GM21786 (cell line): ENCODE measurements at regions not wholly inside any gene's neighbourhood (a gene's known extent, or its start where the extent isn't known, plus 50 kb on each side); places are given as distances from the start of the nearest gene placed in this dataset.
"Not testable (repeated sequence)": the region's sequence is repeated elsewhere in the genome, so short reads cannot be mapped to it uniquely, and the experiment has no call there.

Source experiments
- ATAC-seq: cut with Tn5 transposase; IDR thresholded peaks from one replicate; pipeline ENCODE4 v1.9.1; 2021; ENCODE audit not compliant: unreplicated experiment

DNA sequence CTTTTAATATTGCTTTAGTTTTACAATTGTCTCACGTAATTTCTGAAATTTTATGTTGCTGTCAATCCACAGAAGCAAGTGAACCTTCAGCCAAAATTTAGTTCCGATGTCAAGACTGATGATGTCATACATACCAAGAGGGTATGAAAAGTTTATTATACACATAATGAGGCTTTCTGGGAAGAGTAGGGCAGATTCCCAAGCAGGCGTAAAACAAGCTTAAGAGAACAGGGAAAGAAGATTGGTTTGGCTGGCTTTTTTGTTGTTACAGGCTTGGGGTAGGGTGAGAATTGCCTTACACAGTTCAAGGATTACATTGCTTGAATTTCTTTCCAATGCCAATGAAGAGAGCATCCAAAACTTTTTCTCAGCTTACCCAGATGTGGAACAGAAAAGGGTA is 1962.9 kb upstream of the CDH6 start:
- no peak for ATAC-seq

DNA sequence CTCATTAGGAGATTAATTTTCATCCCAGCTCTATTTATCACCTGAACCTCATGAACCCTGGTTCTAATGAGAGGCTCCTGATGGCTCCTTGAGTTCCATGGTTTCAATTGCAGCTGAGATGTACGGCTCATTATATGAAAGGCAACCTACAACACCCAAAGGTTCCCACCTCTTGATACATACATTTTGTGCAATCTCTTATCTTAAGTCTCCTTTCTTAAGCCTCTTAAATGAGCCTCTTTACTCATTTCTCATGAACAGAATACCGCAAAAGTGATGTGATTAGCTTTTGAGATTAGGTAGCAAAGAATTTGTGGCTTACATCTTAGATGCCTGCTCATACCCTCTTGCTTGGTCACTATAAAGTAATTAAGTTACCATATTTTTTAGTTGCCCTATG is 1964.0 kb upstream of the CDH6 start:
- ATAC-seq: no peak

DNA sequence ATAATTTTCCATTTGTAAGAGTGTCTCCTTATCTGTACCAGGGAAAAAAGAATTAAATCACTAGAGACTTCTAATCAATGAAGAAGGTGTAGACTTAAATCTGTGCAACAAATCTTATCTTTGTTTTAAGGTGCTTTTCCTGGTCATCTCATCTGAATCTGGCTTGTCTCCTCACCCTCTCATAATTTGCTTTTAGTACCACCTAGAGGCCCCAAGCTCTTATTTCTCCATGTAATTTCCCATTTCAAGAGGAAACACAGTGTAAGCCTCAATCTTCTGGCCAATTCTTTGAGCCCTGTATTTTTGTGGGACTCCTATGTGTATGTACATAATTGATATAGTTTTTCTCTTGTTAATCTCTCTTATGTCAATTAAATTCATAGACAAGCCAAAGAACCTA is 1975.3 kb upstream of the CDH6 start:
- no peak for ATAC-seq

DNA sequence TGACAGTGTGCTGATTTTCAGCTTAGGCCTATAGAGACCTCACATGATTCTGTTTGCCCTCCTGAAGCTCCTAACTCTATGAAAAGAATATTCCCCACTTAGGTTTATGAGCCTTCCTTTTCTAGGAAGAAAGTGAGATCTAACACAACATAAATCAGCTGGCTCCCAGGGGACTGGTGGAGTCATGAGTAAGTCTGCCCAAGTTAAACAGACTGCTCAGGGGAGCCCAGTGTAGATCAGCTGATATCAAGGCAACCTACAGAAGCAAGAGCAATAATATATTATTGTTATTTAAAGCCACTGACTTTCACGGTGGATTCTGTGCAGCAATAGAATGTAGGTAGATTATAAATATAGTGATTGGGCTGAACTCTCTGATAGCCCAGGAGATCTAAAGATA is 1978.6 kb upstream of the CDH6 start:
- no peak for ATAC-seq

DNA sequence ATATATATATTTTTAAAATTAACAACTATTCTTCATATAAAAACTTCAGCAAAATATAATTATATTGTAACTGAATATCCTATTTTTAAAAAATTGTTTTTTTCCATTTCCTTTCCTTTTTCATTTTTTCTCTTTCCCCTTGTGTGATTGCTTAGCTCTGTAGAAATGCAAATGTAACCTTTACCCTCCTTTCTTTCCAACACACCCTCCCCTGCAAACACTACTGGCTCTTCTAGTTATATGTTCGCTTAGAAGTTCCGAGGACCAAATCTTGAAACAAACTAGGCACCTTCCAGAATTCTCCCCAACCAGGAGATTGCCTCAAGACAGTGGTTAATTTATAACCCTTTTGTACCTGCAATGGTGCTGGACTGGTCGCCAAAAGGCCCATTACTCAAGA is 1980.0 kb upstream of the CDH6 start:
- no peak for ATAC-seq

DNA sequence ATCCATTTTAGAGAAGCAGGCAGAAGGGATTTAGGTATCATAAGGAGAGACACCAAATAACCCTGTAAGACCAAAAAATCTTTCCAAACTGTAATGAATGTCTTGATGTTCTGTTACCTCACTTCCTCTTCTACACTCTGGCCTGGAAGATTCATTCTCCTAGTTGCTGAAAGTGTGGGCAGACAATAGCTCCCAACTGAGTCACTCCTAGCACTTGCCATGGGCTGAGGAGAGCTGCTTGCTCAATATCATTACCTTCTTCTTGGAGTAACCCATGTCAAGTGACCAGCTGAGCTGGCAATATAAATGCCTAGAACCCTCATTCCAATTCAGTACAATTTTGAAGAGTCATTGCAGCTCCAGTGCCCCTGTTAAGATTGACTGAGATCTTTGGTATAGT is 1985.5 kb upstream of the CDH6 start:
- no peak for ATAC-seq

DNA sequence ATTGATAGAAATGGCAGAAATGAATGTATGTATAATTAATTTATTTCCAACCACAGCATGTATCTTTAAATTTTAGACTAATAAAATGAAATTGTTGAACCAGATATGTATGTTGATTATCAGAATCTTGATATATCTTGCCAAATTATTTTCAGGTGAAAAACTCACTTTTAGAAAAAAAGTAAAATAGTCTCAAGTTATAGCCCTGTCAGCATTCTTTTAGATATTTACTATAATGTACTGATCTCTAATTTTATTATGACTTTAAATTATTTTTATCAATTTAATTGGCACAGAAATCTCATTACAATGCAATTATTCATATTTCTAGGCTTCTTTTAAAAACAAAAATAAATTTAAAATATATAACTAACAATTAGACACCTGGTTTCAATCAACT is 1990.4 kb upstream of the CDH6 start:
- ATAC-seq: no peak

DNA sequence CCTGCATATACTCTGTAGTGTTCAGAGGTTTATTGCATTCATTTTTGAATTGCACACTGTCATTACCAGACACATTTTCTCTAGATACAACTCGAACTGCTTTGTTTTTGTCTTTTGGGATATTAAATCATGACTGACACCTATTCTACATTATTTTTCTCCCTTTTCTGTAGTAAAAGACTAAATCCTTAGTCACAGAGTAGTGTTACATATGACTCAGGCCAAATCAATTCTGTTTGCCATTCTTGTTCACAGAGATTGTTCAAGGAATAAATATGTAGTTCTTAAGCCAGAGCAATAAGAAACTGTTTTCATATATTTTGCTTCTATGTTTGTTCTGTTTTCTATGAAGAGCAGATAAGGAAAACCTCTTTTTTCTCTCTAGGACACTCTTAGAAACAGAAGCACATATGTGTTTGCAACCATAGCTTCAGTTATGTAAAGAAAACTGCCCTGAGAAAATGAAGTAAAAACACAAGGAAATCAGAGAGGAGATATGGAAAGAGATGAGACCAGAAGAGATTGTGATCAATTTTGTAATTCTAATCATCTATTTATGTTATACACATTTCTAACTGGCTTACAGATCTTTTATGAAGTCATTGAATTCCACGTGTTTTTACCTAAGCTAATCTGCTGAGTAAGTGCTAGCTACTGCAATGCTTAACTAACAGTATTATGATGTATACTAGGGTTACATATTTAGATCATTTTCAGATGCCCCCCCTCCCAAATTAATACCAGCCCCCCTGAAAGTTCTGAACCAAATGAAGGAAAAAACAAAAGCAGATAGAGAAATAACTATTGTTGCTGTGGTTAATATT is 1995.6 kb upstream of the CDH6 start:
- ATAC-seq: no peak

DNA sequence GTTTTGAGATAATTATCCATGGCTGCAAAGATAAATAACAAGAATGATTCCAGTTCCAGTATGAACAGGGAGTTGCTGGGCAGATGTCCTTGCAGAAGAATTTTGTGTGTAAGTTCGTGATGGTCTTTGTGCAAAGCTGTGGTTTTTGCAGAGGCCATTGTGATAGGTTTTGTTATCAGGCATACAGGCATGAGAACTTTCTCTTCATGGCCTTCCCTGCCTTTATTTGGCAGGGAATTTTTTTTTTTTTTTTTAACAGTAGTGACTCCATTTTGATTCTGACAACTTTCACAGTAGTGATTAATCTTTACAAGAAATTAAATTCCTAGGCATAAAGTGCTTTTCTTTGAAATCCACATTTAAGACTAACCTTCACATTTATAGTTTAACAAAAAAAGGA is 1999.5 kb upstream of the CDH6 start:
- no peak for ATAC-seq

DNA sequence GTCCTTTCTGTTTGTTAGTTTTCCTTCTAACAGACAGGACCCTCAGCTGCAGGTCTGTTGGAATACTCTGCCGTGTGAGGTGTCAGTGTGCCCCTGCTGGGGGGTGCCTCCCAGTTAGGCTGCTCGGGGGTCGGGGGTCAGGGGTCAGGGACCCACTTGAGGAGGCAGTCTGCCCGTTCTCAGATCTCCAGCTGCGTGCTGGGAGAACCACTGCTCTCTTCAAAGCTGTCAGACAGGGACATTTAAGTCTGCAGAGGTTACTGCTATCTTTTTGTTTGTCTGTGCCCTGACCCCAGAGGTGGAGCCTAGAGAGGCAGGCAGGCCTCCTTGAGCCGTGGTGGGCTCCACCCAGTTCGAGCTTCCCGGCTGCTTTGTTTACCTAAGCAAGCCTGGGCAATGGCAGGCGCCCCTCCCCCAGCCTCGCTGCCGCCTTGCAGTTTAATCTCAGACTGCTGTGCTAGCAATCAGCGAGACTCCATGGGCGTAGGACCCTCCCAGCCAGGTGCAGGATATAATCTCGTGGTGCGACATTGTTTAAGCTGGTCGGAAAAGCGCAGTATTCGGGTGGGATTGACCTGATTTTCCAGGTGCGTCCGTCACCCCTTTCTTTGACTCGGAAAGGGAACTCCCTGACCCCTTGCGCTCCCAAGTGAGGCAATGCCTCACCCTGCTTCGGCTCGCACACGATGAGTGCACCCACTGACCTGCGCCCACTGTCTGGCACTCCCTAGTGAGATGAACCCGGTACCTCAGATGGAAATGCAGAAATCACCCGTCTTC is 2002.0 kb upstream of the CDH6 start:
- ATAC-seq: not testable (repeated sequence)

DNA sequence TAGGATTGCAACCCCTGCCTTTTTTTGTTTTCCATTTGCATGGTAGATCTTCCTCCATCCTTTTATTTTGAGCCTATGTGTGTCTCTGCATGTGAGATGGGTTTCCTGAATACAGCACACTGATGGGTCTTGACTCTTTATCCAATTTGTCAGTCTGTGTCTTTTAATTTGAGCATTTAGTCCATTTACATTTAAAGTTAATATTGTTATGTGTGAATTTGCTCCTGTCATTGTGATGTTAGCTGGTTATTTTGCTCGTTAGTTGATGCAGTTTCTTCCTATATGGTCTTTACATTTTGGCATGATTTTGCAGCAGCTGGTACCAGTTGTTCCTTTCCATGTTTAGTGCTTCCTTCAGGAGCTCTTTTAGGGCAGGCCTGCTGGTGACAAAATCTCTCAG is 2003.1 kb upstream of the CDH6 start:
- ATAC-seq: not testable (repeated sequence)

DNA sequence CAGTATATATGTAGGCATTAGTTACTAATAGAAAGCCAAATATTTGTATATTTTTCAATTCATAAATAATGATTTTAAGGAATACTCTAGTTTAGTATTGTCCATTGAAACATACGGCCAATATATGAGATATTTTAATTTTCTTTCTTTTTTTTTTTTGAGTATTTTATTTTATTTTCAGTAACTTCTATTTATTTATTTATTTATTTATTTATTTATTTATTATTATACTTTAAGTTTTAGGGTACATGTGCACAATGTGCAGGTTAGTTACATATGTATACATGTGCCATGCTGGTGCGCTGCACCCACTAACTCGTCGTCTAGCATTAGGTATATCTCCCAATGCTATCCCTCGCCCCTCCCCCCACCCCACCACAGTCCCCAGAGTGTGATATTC is 2007.1 kb upstream of the CDH6 start:
- ATAC-seq: not testable (repeated sequence)

DNA sequence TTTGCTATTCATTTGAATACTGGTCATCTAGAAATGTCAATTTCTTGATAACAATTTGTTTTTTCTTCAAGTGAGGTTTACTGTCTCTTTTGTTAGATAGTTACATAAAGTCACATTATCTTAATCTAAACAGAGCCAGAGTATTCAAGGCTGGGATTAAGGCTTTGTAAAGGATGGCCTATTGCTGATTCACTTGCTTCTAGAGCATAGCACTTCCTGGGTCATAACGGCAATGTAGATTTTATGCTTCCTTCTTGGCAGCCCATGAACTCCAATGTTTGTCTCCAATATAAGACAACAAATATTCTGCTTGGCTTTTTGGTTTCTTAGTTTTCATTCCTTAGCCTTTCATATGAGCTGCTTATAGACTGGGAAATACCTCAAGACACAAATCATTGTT is 2007.9 kb upstream of the CDH6 start:
- ATAC-seq: no peak

DNA sequence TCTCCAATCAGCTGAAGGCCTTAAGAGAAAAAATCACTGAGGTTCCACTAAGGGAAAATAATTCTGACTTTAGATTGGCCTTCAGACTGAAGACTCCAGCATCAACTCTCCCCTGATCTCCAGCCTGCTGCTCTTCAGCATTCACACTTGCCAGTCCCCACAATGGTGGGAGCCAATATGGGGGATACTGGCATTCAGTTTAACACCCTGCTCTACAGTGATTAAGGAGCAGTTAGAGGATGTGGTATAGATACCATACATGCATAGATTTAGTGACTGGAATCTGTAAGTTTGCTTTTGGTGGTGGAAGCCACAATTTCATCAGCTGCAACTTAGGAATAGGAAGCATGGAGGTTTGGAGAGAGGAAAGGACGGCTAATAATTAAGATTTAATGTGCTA is 2017.7 kb upstream of the CDH6 start:
- ATAC-seq: no peak

DNA sequence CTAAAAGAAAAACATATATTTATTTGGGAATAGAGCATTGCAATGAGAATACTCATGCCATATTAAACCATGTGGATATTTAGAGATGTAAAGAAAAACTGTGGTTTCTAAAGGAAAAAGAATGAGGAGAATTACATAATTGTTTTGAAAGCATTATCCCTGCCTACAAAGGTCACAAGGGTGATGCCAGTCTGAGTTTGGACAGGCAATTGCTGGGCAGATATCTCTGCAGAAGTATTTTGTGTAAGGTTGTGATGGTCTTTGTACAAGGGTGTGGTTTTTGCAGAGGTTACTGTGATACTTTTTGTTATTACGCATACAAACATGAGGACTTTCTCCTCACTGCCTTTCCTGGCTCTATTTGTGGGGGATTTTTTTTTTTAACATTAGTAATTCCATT is 2022.9 kb upstream of the CDH6 start:
- ATAC-seq: no peak

DNA sequence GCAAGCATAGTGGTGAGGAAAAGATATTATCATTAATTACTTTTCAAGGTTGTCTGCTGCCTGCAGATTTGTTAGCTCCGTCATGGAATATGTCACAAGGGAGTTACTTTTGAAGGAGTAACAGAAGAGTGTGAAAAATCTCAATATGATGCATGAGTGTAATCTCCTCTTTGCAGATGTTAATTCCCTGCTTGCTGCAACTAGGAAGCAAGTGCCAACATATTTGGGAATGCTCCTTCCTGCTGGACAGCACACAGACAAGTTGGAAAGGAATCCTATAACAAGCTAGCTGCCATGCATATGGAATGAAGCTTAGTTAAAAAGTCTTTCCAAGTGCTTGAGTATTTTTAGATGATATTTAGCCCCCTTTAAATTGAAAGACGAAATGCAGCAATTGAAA is 2023.6 kb upstream of the CDH6 start:
- no peak for ATAC-seq

DNA sequence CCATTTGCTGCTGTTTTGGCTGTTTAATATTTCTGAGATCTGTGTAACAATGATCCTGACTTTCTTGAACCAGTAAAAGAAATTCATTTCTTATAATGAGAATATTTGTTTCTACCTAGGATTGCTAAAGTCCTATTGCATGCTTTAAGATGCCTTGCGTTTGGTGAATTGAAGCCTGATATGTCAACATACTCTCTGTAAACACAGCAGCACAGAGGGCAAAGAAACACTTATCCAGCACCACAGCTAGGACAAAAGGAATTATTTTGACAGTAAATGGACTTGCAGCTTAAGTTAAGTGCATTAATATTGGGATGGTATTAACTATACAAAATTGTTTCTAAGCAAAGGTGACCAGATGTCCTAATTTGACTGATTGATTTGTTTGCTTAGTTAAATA is 2031.2 kb upstream of the CDH6 start:
- ATAC-seq: no peak

DNA sequence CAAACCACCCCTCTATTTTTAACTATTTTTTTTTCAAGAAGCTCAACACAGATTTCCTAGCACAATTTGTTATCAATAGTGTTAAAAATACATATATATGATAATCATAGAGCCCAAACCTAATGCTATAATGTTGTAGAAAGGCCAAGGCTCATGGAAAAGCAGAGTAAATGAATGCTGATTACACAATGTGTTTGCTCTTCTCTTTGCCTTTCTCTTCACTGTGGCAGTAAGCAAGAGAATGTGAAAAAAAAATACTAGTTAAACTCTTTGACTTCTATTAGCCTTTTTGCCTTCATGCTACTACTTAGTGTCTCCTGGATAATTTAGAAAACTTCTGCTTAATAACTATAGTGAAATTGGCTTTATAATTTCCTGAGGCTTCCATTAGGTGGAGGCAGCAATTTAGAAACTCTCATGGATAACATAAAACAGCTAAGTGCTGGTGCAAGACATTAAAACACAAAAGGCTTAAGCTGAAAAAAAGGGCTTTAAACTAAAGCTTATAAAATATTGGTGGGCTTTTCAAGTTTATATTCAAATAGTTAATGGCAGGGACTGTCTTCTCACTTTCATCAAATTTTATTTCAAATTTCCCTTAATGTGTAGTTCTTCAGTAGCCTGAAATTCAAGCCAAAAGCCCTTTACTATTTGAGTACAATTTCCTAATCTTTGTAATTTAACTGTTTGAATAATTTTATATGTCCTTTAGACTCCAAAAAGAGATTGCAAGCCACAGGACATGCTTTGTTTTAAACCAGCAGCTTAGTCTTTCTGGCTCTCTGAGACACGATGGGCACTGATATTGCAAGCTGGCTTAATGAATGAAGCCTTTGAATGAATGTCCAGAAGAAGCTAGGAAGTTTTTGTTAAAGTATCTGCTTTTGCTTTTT is 2031.8 kb upstream of the CDH6 start:
- no peak for ATAC-seq

DNA sequence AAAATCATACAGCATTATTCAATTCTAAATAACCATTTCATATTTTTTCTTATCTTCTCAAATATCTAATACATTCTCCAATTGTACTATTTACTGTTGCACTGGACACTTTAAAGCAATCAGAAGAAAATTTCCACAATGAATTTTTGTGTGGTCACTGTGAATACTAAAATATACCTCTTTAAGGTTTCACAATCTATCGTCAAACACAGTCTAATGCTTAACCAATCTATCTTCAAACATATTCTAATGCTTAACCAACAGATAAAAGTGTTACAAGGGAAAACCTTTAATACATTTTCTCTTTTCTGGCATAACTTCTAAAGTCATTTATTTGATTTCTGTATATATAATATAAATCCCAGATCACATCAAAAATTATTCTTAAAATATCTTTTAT is 2035.5 kb upstream of the CDH6 start:
- ATAC-seq: no peak

DNA sequence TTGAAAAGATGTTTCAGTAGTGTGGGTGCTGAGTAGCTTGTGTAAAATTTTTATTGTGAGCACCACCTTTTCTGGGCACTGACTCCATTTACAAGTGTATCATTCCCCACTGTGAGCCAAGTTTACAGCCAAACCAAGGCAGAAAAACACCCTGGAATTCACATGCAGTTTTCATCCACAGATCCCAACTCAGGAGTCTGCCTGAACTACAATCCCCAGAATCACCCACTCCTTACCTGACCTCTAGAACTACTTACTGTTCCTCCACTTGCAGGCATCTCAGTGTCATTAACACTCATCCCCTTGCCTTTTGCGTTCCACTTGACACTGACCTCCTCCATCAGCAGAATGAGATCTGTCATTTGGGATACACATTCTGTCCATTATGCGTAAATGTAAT is 2042.6 kb upstream of the CDH6 start:
- ATAC-seq: no peak

DNA sequence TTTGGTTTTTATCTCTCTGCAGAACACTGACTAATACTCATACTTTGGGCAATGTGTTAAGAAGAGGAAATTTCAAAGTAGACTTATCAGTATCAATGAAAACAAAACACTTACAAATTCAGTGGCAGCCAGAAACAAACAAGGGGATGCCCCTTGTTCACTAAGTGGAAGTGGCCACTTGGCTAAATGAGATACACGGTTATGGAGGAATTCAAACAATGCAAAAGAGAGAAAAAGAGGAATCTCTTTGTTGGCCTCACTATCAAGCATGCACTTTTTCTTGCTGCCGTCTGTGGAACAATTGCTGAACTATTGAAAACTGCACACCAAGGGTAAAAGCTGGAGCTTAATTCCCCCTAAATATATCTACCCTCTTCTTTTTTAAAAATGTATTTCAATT is 2044.9 kb upstream of the CDH6 start:
- ATAC-seq: no peak

DNA sequence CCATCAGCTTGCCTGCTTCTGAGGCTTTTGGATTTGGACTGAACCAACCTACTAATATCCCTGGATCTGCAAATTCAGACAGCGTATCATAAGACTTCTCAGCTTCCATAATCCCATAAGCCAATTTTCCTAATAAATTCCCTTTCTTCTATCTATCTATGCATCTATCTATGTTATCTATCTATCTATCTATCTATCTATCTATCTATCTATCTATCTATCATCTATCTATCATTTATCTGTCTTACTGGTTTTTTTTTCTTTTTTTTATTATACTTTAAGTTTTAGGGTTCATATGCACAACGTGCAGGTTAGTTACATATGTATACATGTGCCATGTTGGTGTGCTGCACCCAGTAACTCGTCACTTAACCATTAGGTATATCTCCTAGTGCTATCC is 2045.4 kb upstream of the CDH6 start:
- no peak for ATAC-seq
